ENCODE measurements at regions not wholly inside any gene's neighbourhood (a gene's known extent, or its start where the extent isn't known, plus 50 kb on each side); places are given as distances from the start of the nearest gene placed in this dataset.

- TF ChIP-seq SREBF1 (IDR thresholded peaks at IDR 0.05; ENCODE audit: low read length) (no peak), RFX5 (IDR thresholded peaks at IDR 0.05; ENCODE audit: low read depth, low read length) (no peak), POLR2A (IDR thresholded peaks at IDR 0.05; ENCODE audit: low read depth, low read length) (no peak)
- TF ChIP-seq, protein P1, sequence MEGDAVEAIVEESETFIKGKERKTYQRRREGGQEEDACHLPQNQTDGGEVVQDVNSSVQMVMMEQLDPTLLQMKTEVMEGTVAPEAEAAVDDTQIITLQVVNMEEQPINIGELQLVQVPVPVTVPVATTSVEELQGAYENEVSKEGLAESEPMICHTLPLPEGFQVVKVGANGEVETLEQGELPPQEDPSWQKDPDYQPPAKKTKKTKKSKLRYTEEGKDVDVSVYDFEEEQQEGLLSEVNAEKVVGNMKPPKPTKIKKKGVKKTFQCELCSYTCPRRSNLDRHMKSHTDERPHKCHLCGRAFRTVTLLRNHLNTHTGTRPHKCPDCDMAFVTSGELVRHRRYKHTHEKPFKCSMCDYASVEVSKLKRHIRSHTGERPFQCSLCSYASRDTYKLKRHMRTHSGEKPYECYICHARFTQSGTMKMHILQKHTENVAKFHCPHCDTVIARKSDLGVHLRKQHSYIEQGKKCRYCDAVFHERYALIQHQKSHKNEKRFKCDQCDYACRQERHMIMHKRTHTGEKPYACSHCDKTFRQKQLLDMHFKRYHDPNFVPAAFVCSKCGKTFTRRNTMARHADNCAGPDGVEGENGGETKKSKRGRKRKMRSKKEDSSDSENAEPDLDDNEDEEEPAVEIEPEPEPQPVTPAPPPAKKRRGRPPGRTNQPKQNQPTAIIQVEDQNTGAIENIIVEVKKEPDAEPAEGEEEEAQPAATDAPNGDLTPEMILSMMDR (IDR thresholded peaks at IDR 0.05 in 2 of 3, conservative IDR thresholded peaks at IDR 0.05 in 1 of 3; ENCODE audit: control insufficient read depth in 2 of 3, extremely low read depth in 1 of 3, insufficient read depth in 1 of 3, low read depth in 3 of 3, low read length in 3 of 3): no peak
Measured at GRCh38 chr10:16367621-16368292, 69.1 kb upstream of the PTER start.

All from GM12878 (cell line).